Left ventricle myocardium inferior (tissue), 1 donor: ENCODE measurements at regions not wholly inside any gene's neighbourhood (a gene's known extent, or its start where the extent isn't known, plus 50 kb on each side); places are given as distances from the start of the nearest gene placed in this dataset.

Experiments
- DNase-seq: peaks from one replicate; pipeline ENCODE4 v3.0.0-alpha.2; 2020
- H3K27ac ChIP-seq: fragments of 200-600 bp; replicated peaks from 2 replicates; pipeline ENCODE4 v1.8.0; 2021
- H3K27me3 ChIP-seq: fragments of 200-600 bp; 2 replicates; pipeline ENCODE4 v1.8.0; 2021; ENCODE audit warnings: low read depth
- H3K36me3 ChIP-seq: fragments of 200-600 bp; 2 replicates; pipeline ENCODE4 v1.8.0; 2021
- H3K4me1 ChIP-seq: fragments of 200-600 bp; 2 replicates; pipeline ENCODE4 v1.8.0; 2021
- H3K4me3 ChIP-seq: fragments of 200-600 bp; 2 replicates; pipeline ENCODE4 v1.8.0; 2021; ENCODE audit warnings: mild to moderate bottlenecking, moderate library complexity
- H3K9me3 ChIP-seq: fragments of 200-600 bp; replicated peaks from 2 replicates; pipeline ENCODE4 v1.8.0; 2021
- intact Hi-C: fragments of 100-400 bp; cut with micrococcal nuclease; formaldehyde crosslinking; loops from one replicate; pipeline ENCODE4 v1.11.0; 2022
- TF ChIP-seq, protein P1 (sequence below): fragments of 200-600 bp; IDR thresholded peaks from 2 replicates; pipeline ENCODE4 v1.8.0; 2021; ENCODE audit warnings: antibody characterized with exemption, mild to moderate bottlenecking, borderline replicate concordance
- donor health status: DM: no; HTN: yes; CAD: no; lungs with severe emphysema.

- Histone ChIP-seq H3K4me1 (no peaks in the 10 kb centered on the region), H3K36me3 (no peaks in the 10 kb centered on the region), H3K27me3 (peaks cover 11% of the 10 kb centered on the region), H3K4me3 (no peak overlapping the region), H3K27ac (no peak overlapping the region), H3K9me3 (no peaks in the 10 kb centered on the region)
- intact Hi-C loops: loop anchor here (10.0 kb wide), 1 partner anchor 427 kb away; no protein-coding TSS in a partner anchor
- DNase-seq: no peak
- TF ChIP-seq, protein P1, sequence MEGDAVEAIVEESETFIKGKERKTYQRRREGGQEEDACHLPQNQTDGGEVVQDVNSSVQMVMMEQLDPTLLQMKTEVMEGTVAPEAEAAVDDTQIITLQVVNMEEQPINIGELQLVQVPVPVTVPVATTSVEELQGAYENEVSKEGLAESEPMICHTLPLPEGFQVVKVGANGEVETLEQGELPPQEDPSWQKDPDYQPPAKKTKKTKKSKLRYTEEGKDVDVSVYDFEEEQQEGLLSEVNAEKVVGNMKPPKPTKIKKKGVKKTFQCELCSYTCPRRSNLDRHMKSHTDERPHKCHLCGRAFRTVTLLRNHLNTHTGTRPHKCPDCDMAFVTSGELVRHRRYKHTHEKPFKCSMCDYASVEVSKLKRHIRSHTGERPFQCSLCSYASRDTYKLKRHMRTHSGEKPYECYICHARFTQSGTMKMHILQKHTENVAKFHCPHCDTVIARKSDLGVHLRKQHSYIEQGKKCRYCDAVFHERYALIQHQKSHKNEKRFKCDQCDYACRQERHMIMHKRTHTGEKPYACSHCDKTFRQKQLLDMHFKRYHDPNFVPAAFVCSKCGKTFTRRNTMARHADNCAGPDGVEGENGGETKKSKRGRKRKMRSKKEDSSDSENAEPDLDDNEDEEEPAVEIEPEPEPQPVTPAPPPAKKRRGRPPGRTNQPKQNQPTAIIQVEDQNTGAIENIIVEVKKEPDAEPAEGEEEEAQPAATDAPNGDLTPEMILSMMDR: no peak
These were observed 76.8 kb upstream of the EPC2 start for GRCh38 chr2:148567716-148568115.

- no peak for DNase-seq
- intact Hi-C loops: loop anchor here (10.0 kb wide), 1 partner anchor 426 kb away; no protein-coding TSS in a partner anchor
- H3K9me3 ChIP-seq: no peaks in the 10 kb centered on the region
- TF ChIP-seq, protein P1: no peak
- no peak overlapping the region for H3K4me3 ChIP-seq
- H3K27me3 ChIP-seq: peaks cover 11% of the 10 kb centered on the region
- no peaks in the 10 kb centered on the region for H3K36me3 ChIP-seq
- H3K4me1 ChIP-seq: no peaks in the 10 kb centered on the region
- H3K27ac ChIP-seq: no peak overlapping the region
These were observed 76.0 kb upstream of the EPC2 start for GRCh38 chr2:148568597-148568996.

- DNase-seq: no peak
- Histone ChIP-seq H3K36me3 (no peaks in the 10 kb centered on the region), H3K9me3 (no peaks in the 10 kb centered on the region), H3K27ac (no peak overlapping the region), H3K4me3 (no peak overlapping the region), H3K27me3 (peaks cover 11% of the 10 kb centered on the region), H3K4me1 (no peaks in the 10 kb centered on the region)
- TF ChIP-seq, protein P1: no peak
- intact Hi-C loops: loop anchor here (10.0 kb wide), 1 partner anchor 426 kb away; no protein-coding TSS in a partner anchor
These were observed 75.3 kb upstream of the EPC2 start for GRCh38 chr2:148569221-148569620.

DNA sequence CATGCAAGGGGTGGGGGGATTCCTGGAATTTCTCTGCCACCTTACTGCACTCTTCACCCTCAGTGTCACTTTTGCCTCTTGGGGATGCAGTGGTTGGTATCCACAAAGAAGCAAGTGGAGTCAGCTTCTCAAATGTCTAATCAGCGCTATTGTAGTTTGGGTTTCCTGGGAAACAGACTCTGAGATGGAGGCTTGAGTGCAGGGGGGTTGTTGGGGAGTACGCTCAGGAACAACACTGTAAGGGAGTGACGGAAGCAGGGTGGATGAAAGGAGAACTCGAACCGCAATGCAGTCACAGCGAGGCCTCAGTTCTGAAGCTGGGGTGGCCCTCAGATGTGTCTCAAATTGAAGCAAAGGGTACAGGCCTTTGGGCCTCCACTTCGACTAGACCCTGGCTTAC lies 73.6 kb upstream of the EPC2 start:
- Histone ChIP-seq H3K9me3 (no peaks in the 10 kb centered on the region), H3K4me3 (no peak overlapping the region), H3K4me1 (no peaks in the 10 kb centered on the region), H3K27ac (no peak overlapping the region), H3K36me3 (no peaks in the 10 kb centered on the region), H3K27me3 (peaks cover 11% of the 10 kb centered on the region)
- TF ChIP-seq, protein P1: no peak
- no peak for DNase-seq
- intact Hi-C loops: no loop called here

DNA sequence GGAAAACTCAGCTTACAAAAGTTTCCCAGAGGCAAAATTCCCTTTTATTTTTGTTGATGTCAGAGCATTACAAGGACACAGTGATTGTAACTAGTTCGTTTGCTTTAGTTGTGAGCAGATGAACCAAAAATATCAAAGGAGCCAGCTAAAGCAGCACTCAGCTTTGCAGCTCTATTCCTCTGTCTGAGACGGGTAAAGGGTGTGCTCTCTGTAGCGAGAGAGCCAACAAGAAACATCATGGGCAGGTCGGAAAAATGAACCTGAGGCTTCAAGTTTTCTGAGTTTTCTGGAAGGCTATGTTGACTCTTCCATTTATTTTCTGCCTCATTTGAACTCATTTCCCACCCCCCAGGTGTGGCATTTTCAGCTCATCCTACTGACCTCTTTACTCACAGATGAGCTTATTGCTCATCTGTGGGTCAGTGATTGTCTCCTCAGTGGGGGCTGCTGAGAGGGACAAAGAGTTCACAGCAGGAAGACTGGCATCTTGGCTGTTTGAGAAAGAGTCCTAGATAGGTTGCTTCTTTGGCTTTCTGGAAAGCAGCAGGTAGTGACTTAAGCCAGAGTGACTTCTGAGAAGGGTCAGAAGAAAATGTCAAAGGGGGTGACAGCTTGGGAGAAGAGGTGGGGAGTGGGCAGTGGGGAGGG lies 66.6 kb upstream of the EPC2 start:
- Histone ChIP-seq H3K4me1 (no peaks in the 10 kb centered on the region), H3K27ac (no peak overlapping the region), H3K36me3 (no peaks in the 10 kb centered on the region), H3K4me3 (no peak overlapping the region), H3K27me3 (peaks cover 22% of the 10 kb centered on the region), H3K9me3 (no peaks in the 10 kb centered on the region)
- TF ChIP-seq, protein P1: no peak
- no peak for DNase-seq
- intact Hi-C loops: no loop called here
